H1 (cell line): ENCODE measurements at regions not wholly inside any gene's neighbourhood (a gene's known extent, or its start where the extent isn't known, plus 50 kb on each side); places are given as distances from the start of the nearest gene placed in this dataset.

Experiments
- CTCF ChIA-PET: fragments of 300-600 bp; sonication (Branson Sonifier 250); formaldehyde crosslinking; loops from one replicate; lab custom pipeline; 2021; ENCODE audit not compliant: partially characterized antibody; lab: Charles Lee
- POLR2A ChIA-PET: fragments of 300-600 bp; sonication (Branson Sonifier 250); formaldehyde crosslinking; loops from one replicate; lab custom pipeline; 2021; ENCODE audit warnings: inconsistent platforms; ENCODE audit not compliant: partially characterized antibody; lab: Charles Lee
- DNase-seq, 2 experiments: peaks; one replicate each; pipeline versions ENCODE4 v3.0.0 to v3.0.0-alpha.2; 2010 to 2022; ENCODE audit warnings: low spot score in 2 of 2, low read depth in 1 of 2, mixed read lengths in 1 of 2
- FAIRE-seq: peaks from 2 replicates; lab custom pipeline; 2011; peaks lifted over from hg19 to GRCh38; lab: Jason Lieb, UNC
- H2AFZ ChIP-seq: 2 replicates; pipeline ENCODE4 v1.8.1; 2012; ENCODE audit warnings: low read length, inconsistent platforms
- H2AK5ac ChIP-seq: 2 replicates; pipeline ENCODE4 v1.6.1; 2013; ENCODE audit warnings: low read depth, low read length
- H2BK120ac ChIP-seq: replicated peaks from 2 replicates; pipeline ENCODE3; 2013; ENCODE audit warnings: low read depth, low read length, inconsistent platforms
- H2BK12ac ChIP-seq: 2 replicates; pipeline ENCODE4 v1.6.1; 2013; ENCODE audit warnings: low read depth, low read length
- H2BK15ac ChIP-seq: 2 replicates; pipeline ENCODE4 v1.6.1; 2013; ENCODE audit warnings: low read length
- H2BK20ac ChIP-seq: 2 replicates; pipeline ENCODE4 v1.6.1; 2013; ENCODE audit warnings: low read length
- H2BK5ac ChIP-seq: 2 replicates; pipeline ENCODE4 v1.6.1; 2013; ENCODE audit warnings: low read depth, low read length
- H3K14ac ChIP-seq: 2 replicates; pipeline ENCODE4 v1.6.1; 2013; ENCODE audit warnings: inconsistent platforms; ENCODE audit not compliant: insufficient read length
- H3K18ac ChIP-seq: 2 replicates; pipeline ENCODE4 v1.6.1; 2013; ENCODE audit warnings: low read length; ENCODE audit errors: extremely low read depth
- H3K23ac ChIP-seq: 2 replicates; pipeline ENCODE4 v1.6.1; 2013; ENCODE audit warnings: inconsistent platforms; ENCODE audit not compliant: insufficient read length
- H3K23me2 ChIP-seq: 2 replicates; pipeline ENCODE4 v1.6.1; 2013; ENCODE audit warnings: low read depth, low read length
- H3K27ac ChIP-seq: 2 replicates; pipeline ENCODE4 v1.6.1; 2011; ENCODE audit warnings: low read depth, low read length, inconsistent platforms
- H3K27me3 ChIP-seq, 4 experiments: replicated peaks in 1 of 4; 1 replicate in 1 of 4; 2 replicates in 3 of 4; pipeline versions ENCODE4 v1.6.1 to v1.8.1; 2011 to 2013; ENCODE audit warnings: low read length in 3 of 4, mild to moderate bottlenecking in 3 of 4, inconsistent platforms in 2 of 4, mixed read lengths in 2 of 4, moderate library complexity in 1 of 4; ENCODE audit not compliant: control insufficient read depth in 3 of 4, insufficient read depth in 3 of 4; ENCODE audit errors: extremely low read depth in 1 of 4
- H3K36me3 ChIP-seq, 4 experiments: 2 replicates each; pipeline versions ENCODE4 v1.6.1 to v1.8.1; 2011 to 2013; ENCODE audit warnings: mild to moderate bottlenecking in 4 of 4, low read length in 3 of 4, moderate library complexity in 2 of 4, control low read depth in 1 of 4, inconsistent platforms in 1 of 4; ENCODE audit not compliant: insufficient read depth in 4 of 4, control insufficient read depth in 2 of 4
- H3K4ac ChIP-seq: replicated peaks from 2 replicates; pipeline ENCODE3; 2013; ENCODE audit warnings: low read length, low read depth, mixed read lengths, inconsistent platforms; ENCODE audit not compliant: insufficient read length
- H3K4me1 ChIP-seq, 4 experiments: replicated peaks in 1 of 4; 1 replicate in 1 of 4; 2 replicates in 3 of 4; pipeline versions ENCODE4 v1.6.1 to v1.8.1; 2011 to 2013; ENCODE audit warnings: low read length in 3 of 4, inconsistent platforms in 2 of 4, mixed read lengths in 1 of 4; ENCODE audit not compliant: insufficient read depth in 4 of 4, control insufficient read depth in 3 of 4
- H3K4me2 ChIP-seq, 2 experiments: 2 replicates each; pipeline versions ENCODE4 v1.6.1 to v1.8.1; 2011 to 2013; ENCODE audit warnings: low read depth in 2 of 2, low read length in 2 of 2, control low read depth in 1 of 2, inconsistent platforms in 1 of 2, mild to moderate bottlenecking in 1 of 2; ENCODE audit not compliant: insufficient read depth in 1 of 2
- H3K4me3 ChIP-seq, 4 experiments: fragments of 200-600, 300-600 bp in 1 of 4; sonication (generic), shearing (Covaris generic), sonication (Bioruptor Twin) in 1 of 4; 2 replicates each; pipeline versions ENCODE4 v1.5.1 to v1.8.1; 2011 to 2016; ENCODE audit warnings: low read length in 4 of 4, low read depth in 3 of 4, control low read depth in 2 of 4, inconsistent platforms in 2 of 4, mild to moderate bottlenecking in 2 of 4, mixed read lengths in 1 of 4, moderate library complexity in 1 of 4; ENCODE audit not compliant: insufficient read depth in 2 of 4; ENCODE audit errors: extremely low read depth in 1 of 4
- H3K56ac ChIP-seq: replicated peaks from 2 replicates; pipeline ENCODE3; 2013; ENCODE audit warnings: low read depth, mild to moderate bottlenecking, mixed read lengths, low read length, inconsistent platforms; ENCODE audit not compliant: insufficient read length
- H3K79me1 ChIP-seq: 2 replicates; pipeline ENCODE4 v1.6.1; 2013; ENCODE audit warnings: low read depth, low read length, control low read depth
- H3K79me2 ChIP-seq, 2 experiments: 2 replicates each; pipeline versions ENCODE4 v1.6.1 to v1.8.1; 2012 to 2013; ENCODE audit warnings: low read length in 2 of 2, mild to moderate bottlenecking in 2 of 2, inconsistent platforms in 1 of 2; ENCODE audit not compliant: insufficient read depth in 2 of 2, control insufficient read depth in 1 of 2
- H3K9ac ChIP-seq, 4 experiments: replicated peaks in 1 of 4; 1 replicate in 1 of 4; 2 replicates in 3 of 4; pipeline versions ENCODE4 v1.6.1 to v1.8.1; 2011 to 2013; ENCODE audit warnings: low read depth in 3 of 4, low read length in 3 of 4, control low read depth in 2 of 4, mild to moderate bottlenecking in 2 of 4, moderate library complexity in 2 of 4, inconsistent platforms in 1 of 4; ENCODE audit errors: extremely low read depth in 1 of 4
- H3K9me3 ChIP-seq, 2 experiments: 2 replicates each; pipeline versions ENCODE4 v1.6.1 to v1.8.1; 2012 to 2013; ENCODE audit warnings: mild to moderate bottlenecking in 2 of 2, moderate library complexity in 2 of 2, control low read depth in 1 of 2, inconsistent platforms in 1 of 2, low read depth in 1 of 2, low read length in 1 of 2, mixed read lengths in 1 of 2; ENCODE audit not compliant: insufficient read depth in 2 of 2
- H4K20me1 ChIP-seq, 2 experiments: replicated peaks in 1 of 2; 2 replicates each; pipeline versions ENCODE3 to v1.8.1; 2011 to 2013; ENCODE audit warnings: inconsistent platforms in 2 of 2, low read length in 2 of 2, mild to moderate bottlenecking in 1 of 2; ENCODE audit not compliant: insufficient read depth in 2 of 2, control insufficient read depth in 1 of 2
- H4K5ac ChIP-seq: 2 replicates; pipeline ENCODE4 v1.6.1; 2013; ENCODE audit warnings: low read length, low read depth, mixed read lengths, inconsistent platforms; ENCODE audit not compliant: insufficient read length
- H4K8ac ChIP-seq: 2 replicates; pipeline ENCODE4 v1.8.0; 2013; ENCODE audit warnings: mild to moderate bottlenecking, moderate library complexity, low read length, inconsistent platforms; ENCODE audit not compliant: insufficient read depth; ENCODE audit errors: extremely low read depth
- H4K91ac ChIP-seq: replicated peaks from 2 replicates; pipeline ENCODE3; 2013; ENCODE audit warnings: low read length, mixed read lengths, inconsistent platforms; ENCODE audit not compliant: insufficient read length
- CEBPB ChIP-seq: IDR thresholded peaks from 2 replicates; pipeline ENCODE4 v1.6.1; 2012; ENCODE audit warnings: low read depth, low read length
- EZH2 ChIP-seq: fragments of 200-600 bp; sonication (generic); IDR thresholded peaks from 2 replicates; pipeline ENCODE4 v1.7.1; 2012; ENCODE audit warnings: low read depth, mild to moderate bottlenecking, moderate library complexity, low read length, inconsistent platforms; ENCODE audit not compliant: severe bottlenecking
- GABPA ChIP-seq: IDR thresholded peaks from 2 replicates; pipeline ENCODE4 v1.6.1; 2011; ENCODE audit warnings: mild to moderate bottlenecking, low read length, moderate library complexity, borderline replicate concordance; ENCODE audit not compliant: insufficient read depth
- JUND ChIP-seq: IDR thresholded peaks from 2 replicates; pipeline ENCODE4 v1.6.1; 2011; ENCODE audit warnings: mild to moderate bottlenecking, improper control_type of control experiment, low read length
- KDM1A ChIP-seq: fragments of 200-600, 300-600 bp; sonication (generic); IDR thresholded peaks from 2 replicates; pipeline ENCODE4 v1.7.1; 2016; ENCODE audit warnings: mild to moderate bottlenecking, low read length, borderline replicate concordance
- RBBP5 ChIP-seq: IDR thresholded peaks from 2 replicates; pipeline ENCODE4 v1.7.1; 2012; ENCODE audit warnings: low read depth, mild to moderate bottlenecking, inconsistent platforms, low read length, moderate library complexity, borderline replicate concordance
- RNF2 ChIP-seq: fragments of 200-900, 300-1000 bp; sonication (generic); IDR thresholded peaks from 2 replicates; pipeline ENCODE4 v1.7.1; 2016; ENCODE audit warnings: borderline replicate concordance, low read depth, mild to moderate bottlenecking, antibody characterized with exemption, low read length; ENCODE audit not compliant: poor library complexity, severe bottlenecking; ENCODE audit errors: missing control alignments
- SAP30 ChIP-seq: fragments of 300-600 bp; sonication (generic); IDR thresholded peaks from 2 replicates; pipeline ENCODE4 v1.7.1; 2012; ENCODE audit warnings: low read length, moderate library complexity, mild to moderate bottlenecking, inconsistent platforms; ENCODE audit not compliant: insufficient read depth, insufficient replicate concordance
- SP2 ChIP-seq: IDR thresholded peaks from 2 replicates; pipeline ENCODE4 v1.6.1; 2012; ENCODE audit warnings: mild to moderate bottlenecking, low read length, inconsistent platforms
- SP4 ChIP-seq: IDR thresholded peaks from 2 replicates; pipeline ENCODE4 v1.6.1; 2012; ENCODE audit warnings: low read length, inconsistent platforms
- TAF7 ChIP-seq: optimal IDR thresholded peaks from 2 replicates; pipeline ENCODE3; 2011; ENCODE audit warnings: low read depth, mild to moderate bottlenecking, inconsistent platforms, low read length, moderate library complexity, borderline replicate concordance
- ZNF274 ChIP-seq: IDR thresholded peaks from 2 replicates; pipeline ENCODE4 v1.7.0; 2012; ENCODE audit warnings: low read length, borderline replicate concordance; ENCODE audit errors: extremely low read depth
- WGBS, 2 experiments: shearing (Covaris generic) in 1 of 2; methylation state at CpG; one replicate each; pipeline versions ENCODE4 v1.1.6 to v1.1.7; 2013 to 2015; ENCODE audit warnings: low lambda C conversion rate in 2 of 2, mixed read lengths in 2 of 2, inconsistent platforms in 1 of 2, low coverage in 1 of 2, missing lambda C conversion rate in 1 of 2; ENCODE audit not compliant: insufficient replicate concordance in 2 of 2, insufficient coverage in 1 of 2, insufficient read length in 1 of 2; ENCODE audit errors: extremely low coverage in 1 of 2, missing lambda C conversion rate in 1 of 2; 5-methylcytosine and 5-hydroxymethylcytosine counted together

DNA sequence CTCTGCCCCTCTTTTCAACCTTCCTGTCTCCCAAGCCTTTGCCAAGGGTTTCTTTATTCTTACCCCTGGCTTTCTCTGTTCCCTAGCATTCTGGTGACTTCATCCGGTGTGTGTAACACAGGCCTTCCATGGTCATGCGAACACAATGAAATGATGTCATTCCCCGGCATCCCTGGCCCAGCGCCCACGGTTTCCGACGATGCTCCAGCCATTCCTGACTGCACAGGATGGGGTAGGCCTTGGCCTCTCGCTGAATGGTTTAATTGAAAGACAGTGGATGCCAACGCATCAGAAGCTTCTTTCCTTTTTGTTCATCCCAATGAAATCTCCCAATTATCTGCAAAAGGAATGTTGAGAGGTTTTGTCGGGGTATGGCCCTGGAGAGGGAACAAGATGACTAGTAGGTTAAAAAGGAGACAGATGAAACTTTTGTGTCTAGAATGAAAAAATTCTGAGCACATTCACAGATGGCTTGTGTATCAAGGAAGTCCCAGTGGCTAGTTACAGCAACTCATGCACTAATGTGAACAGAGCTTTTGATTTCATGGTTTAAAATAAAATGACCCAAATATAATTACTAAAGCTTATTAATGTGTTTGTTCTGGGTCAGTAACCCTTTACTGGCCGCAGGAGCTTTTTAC is 655.0 kb downstream of the QKI start:
- DNase-seq (no peak), FAIRE-seq (no peak)
- H2AK5ac ChIP-seq = no peak overlapping the region
- no peak overlapping the region for H3K4me3 ChIP-seq
- ChIA-PET CTCF (interaction anchor here (1.0 kb wide), 1 partner anchor 54 kb away, joined by 4 read pairs; no protein-coding TSS in a partner anchor), POLR2A (interaction anchor here (1.0 kb wide), 1 partner anchor 9 kb away, joined by 4 read pairs; no protein-coding TSS in a partner anchor)
- no peak overlapping the region for H4K8ac ChIP-seq
- H3K23ac ChIP-seq = no peak overlapping the region
- H3K4me2 ChIP-seq = no peak overlapping the region
- H3K9ac ChIP-seq = no peak overlapping the region
- no peaks in the 10 kb centered on the region for H3K9me3 ChIP-seq
- H3K27me3 ChIP-seq = no peaks in the 10 kb centered on the region
- no peaks in the 10 kb centered on the region for H3K4me1 ChIP-seq
- no peak overlapping the region for H3K18ac ChIP-seq
- 92% methylated on average over 11 of the region's 11 CpGs; no CpG with 5 or more reads in 1 of the 2 experiments for WGBS, 2 experiments
- no peak overlapping the region for H3K4ac ChIP-seq
- H4K20me1 ChIP-seq = no peaks in the 10 kb centered on the region
- H4K5ac ChIP-seq = no peak overlapping the region
- no peak overlapping the region for H2BK5ac ChIP-seq
- H3K79me1 ChIP-seq = no peaks in the 10 kb centered on the region
- no peak overlapping the region for H2BK12ac ChIP-seq
- no peaks in the 10 kb centered on the region; the same call in 1 of the 2 replicates for H3K23me2 ChIP-seq
- H2BK15ac ChIP-seq = no peak overlapping the region
- no peak overlapping the region for H3K27ac ChIP-seq
- H2BK120ac ChIP-seq = no peak overlapping the region
- no peak overlapping the region for H2BK20ac ChIP-seq
- H3K56ac ChIP-seq = no peak overlapping the region
- no peaks in the 10 kb centered on the region for H3K79me2 ChIP-seq
- no peak overlapping the region for H4K91ac ChIP-seq
- no peak overlapping the region for H2AFZ ChIP-seq
- no peaks in the 10 kb centered on the region for H3K36me3 ChIP-seq
- H3K14ac ChIP-seq = no peak overlapping the region
- TF ChIP-seq JUND = no peak
- no peak for TF ChIP-seq GABPA
- TF ChIP-seq EZH2 = no peak
- TF ChIP-seq RNF2 = no peak
- no peak for TF ChIP-seq RBBP5
- TF ChIP-seq ZNF274 = no peak
- TF ChIP-seq SAP30 = no peak
- no peak for TF ChIP-seq SP2
- no peak for TF ChIP-seq KDM1A
- no peak for TF ChIP-seq SP4
- TF ChIP-seq CEBPB = no peak
- TF ChIP-seq TAF7 = no peak
